ENCODE measurements at regions not wholly inside any gene's neighbourhood (a gene's known extent, or its start where the extent isn't known, plus 50 kb on each side); places are given as distances from the start of the nearest gene placed in this dataset.

DNA sequence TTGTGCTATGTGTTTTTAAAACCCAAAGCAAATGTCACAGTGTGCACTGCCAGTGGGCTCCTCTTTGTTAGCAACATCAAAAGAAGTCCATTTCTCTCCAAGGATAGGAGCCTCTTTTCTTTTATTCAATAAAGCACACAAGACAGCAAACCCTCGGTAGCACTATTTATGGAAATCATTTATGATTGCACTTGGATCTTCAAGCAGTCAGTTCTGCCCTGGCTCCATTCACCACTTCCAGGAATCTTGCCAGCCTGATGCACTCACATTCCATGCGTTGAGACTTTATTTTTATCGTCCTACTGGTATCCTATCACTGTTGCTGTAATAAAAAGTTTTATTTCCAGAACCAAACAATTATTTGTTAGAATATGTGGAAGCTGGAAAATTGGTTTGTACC is 412.1 kb downstream of the TBL1XR1 start:
- TF ChIP-seq, protein P1, sequence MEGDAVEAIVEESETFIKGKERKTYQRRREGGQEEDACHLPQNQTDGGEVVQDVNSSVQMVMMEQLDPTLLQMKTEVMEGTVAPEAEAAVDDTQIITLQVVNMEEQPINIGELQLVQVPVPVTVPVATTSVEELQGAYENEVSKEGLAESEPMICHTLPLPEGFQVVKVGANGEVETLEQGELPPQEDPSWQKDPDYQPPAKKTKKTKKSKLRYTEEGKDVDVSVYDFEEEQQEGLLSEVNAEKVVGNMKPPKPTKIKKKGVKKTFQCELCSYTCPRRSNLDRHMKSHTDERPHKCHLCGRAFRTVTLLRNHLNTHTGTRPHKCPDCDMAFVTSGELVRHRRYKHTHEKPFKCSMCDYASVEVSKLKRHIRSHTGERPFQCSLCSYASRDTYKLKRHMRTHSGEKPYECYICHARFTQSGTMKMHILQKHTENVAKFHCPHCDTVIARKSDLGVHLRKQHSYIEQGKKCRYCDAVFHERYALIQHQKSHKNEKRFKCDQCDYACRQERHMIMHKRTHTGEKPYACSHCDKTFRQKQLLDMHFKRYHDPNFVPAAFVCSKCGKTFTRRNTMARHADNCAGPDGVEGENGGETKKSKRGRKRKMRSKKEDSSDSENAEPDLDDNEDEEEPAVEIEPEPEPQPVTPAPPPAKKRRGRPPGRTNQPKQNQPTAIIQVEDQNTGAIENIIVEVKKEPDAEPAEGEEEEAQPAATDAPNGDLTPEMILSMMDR (IDR thresholded peaks at IDR 0.05; ENCODE audit: extremely low read depth, insufficient read depth, missing control alignments): no peak
- in situ Hi-C loops (cut with MboI; ENCODE audit: low pct_unique_long_range_greater_than_20kb, low sequenced_read_pairs, unreplicated experiment): no loop called here
- no peak for DNase-seq (ENCODE audit: low spot score)

DNA sequence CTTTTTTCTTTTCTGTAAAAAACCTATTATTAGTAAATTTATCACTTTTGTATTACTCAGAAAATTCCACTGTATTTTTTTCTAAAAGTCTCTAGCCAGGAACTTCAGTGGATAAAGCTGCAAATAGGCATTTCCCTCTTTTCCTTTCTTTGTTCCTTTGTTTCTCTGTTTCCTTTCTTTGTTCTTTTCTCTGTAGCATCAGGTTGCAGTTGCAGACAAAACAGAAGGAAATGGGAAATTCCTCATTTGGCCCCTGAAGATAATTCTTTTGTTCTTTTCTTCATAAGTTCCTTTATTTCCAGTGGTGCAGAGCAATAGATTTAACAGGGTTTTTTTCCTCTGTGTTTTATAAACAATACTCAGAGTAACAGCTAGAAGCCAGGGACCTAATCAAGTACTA is 416.5 kb downstream of the TBL1XR1 start:
- TF ChIP-seq, protein P1 (IDR thresholded peaks at IDR 0.05; ENCODE audit: extremely low read depth, insufficient read depth, missing control alignments): no peak
- no peak for DNase-seq (ENCODE audit: low spot score)
- in situ Hi-C loops (cut with MboI; ENCODE audit: low pct_unique_long_range_greater_than_20kb, low sequenced_read_pairs, unreplicated experiment): no loop called here

DNA sequence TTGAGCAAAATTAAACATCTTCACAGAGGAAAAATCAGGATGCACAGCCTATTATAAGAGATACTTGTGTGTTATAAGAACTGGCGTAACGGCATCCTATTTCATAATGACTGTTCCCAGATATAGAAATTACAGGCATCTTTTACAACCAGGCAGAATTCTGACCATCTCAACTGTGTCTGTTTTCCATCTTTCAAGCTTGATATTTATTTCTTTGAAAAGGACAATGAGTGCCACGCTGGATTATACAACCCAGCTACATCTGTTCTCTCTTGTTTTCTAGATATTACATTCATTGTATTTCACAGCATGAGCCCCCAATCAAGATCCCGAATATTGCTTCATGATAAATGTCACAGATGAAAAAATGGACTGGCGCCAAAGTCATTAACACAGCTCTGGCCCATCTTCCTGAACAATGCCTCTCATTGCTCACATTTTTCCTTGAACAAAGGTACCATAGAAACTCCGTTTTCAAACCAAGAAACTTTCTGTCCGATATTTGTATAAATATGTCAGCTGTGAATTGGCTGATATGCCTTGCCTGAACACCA is 420.6 kb downstream of the TBL1XR1 start:
- in situ Hi-C loops (cut with MboI; ENCODE audit: low pct_unique_long_range_greater_than_20kb, low sequenced_read_pairs, unreplicated experiment): no loop called here
- TF ChIP-seq, protein P1 (IDR thresholded peaks at IDR 0.05; ENCODE audit: extremely low read depth, insufficient read depth, missing control alignments): no peak
- DNase-seq (ENCODE audit: low spot score): no peak

DNA sequence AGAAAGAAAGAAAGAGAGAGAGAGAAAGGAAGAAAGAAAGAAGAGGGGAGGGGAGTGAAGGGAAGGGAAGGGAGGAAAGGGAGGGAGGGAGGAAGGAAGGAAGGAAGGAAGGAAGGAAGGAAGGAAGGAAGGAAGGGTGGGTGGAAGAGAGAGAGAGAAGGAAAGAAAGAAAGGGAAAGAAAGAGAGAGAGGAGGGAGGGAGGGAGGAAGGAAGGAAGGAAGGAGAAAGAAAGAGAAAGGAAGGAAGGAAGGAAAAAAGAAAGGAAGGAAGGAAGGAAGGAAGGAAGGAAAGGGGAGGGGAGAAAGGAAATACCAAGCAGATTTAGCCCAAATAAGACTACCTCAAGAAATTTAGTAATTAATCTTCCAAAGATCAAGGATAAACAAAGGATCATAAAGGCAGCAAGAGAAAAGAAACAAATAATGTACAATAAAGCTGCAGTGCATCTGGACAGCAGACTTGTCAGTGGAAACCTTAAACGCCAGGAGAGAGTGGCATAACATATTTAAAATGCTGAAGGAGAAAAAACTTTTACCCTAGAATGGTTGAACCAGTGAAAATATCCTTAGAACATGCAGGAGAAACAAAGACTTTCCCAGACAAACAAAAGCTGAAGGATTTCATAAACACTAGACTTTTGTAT is 427.6 kb downstream of the TBL1XR1 start:
- in situ Hi-C loops (cut with MboI; ENCODE audit: low pct_unique_long_range_greater_than_20kb, low sequenced_read_pairs, unreplicated experiment): no loop called here
- no peak for DNase-seq (ENCODE audit: low spot score)
- TF ChIP-seq, protein P1 (IDR thresholded peaks at IDR 0.05; ENCODE audit: extremely low read depth, insufficient read depth, missing control alignments): no peak

DNA sequence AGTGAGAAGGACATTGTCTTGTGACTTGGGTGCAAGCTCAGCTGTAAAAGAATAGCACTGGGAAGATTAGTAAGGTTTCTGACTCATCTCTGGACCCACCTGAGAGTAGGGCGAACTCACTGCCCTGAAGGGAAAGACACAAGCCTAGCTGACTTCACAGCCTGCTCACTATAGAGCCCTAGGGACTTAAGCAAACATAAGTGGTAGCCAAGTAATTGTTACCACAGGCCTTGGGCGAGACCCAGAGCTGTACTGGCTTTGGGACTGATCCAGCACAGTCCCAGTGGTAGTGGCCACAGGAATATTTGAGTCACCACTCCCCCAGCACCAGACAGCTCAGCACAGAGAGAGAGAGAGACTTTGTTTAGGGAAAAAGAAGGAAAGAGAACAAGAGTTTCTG is 429.9 kb downstream of the TBL1XR1 start:
- in situ Hi-C loops (cut with MboI; ENCODE audit: low pct_unique_long_range_greater_than_20kb, low sequenced_read_pairs, unreplicated experiment): no loop called here
- DNase-seq (ENCODE audit: low spot score): no peak
- TF ChIP-seq, protein P1 (IDR thresholded peaks at IDR 0.05; ENCODE audit: extremely low read depth, insufficient read depth, missing control alignments): no peak

DNA sequence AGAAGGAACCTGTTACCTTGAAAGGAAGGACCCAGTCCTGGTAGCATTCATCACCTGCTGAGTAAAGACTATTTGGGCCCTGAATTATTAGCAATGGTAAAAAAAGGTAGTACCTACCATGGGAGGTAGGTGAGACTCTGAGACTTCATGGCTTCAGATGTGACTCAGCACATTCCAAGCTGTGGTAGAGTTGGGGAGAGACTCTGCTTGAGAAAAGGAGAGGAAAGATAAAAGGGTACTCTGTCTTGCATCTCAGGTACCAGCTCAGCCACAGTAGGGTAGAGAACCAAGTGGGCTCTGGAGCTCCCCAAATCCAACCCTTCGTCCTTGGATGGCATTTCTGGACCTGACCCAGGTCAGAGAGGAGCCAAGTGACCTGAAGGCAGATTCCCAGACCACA is 430.4 kb downstream of the TBL1XR1 start:
- TF ChIP-seq, protein P1 (IDR thresholded peaks at IDR 0.05; ENCODE audit: extremely low read depth, insufficient read depth, missing control alignments): no peak
- in situ Hi-C loops (cut with MboI; ENCODE audit: low pct_unique_long_range_greater_than_20kb, low sequenced_read_pairs, unreplicated experiment): no loop called here
- no peak for DNase-seq (ENCODE audit: low spot score)

Measured in GM13977 (cell line).